Upper lobe of left lung (tissue), 6 donors: ENCODE measurements at regions not wholly inside any gene's neighbourhood (a gene's known extent, or its start where the extent isn't known, plus 50 kb on each side); places are given as distances from the start of the nearest gene placed in this dataset.

Source experiments
- ATAC-seq, 2 donors: fragments of 200-7000 bp; cut with Tn5 transposase; one replicate each; pipeline ENCODE4 v1.9.1; 2022; ENCODE audit warnings: mild to moderate bottlenecking in 2 of 2, moderate library complexity in 2 of 2; ENCODE audit not compliant: low FRiP score in 2 of 2
- DNase-seq, 2 donors: peaks; one replicate each; pipeline ENCODE4 v3.0.0-alpha.2; 2019 to 2020
- H3K27ac ChIP-seq, 4 donors: fragments of 200-600 bp; sonication (generic); one replicate each; pipeline ENCODE4 v1.5.1; 2016 to 2019
- H3K27me3 ChIP-seq, 4 donors: fragments of 200-600 bp; sonication (generic); one replicate each; pipeline ENCODE4 v1.5.1; 2017 to 2019
- H3K36me3 ChIP-seq, 4 donors: fragments of 200-600 bp; sonication (generic); one replicate each; pipeline ENCODE4 v1.5.1; 2016 to 2019
- H3K4me1 ChIP-seq, 4 donors: fragments of 200-600 bp; sonication (generic); one replicate each; pipeline ENCODE4 v1.5.1; 2018 to 2019
- H3K4me3 ChIP-seq, 4 donors: fragments of 200-600 bp; sonication (generic); one replicate each; pipeline ENCODE4 v1.5.1; 2017 to 2019; ENCODE audit warnings: mild to moderate bottlenecking in 2 of 4, moderate library complexity in 1 of 4
- H3K9me3 ChIP-seq, 4 donors: fragments of 200-600 bp; sonication (generic); one replicate each; pipeline ENCODE4 v1.5.1; 2018 to 2019
- EP300 ChIP-seq, 4 donors: sonication (generic); formaldehyde crosslinking; IDR thresholded peaks; one replicate each; pipeline ENCODE4 v1.5.1; 2017; ENCODE audit warnings: antibody characterized with exemption in 4 of 4, control low read depth in 2 of 4
- POLR2A ChIP-seq, 4 donors: fragments of 450-650 bp; IDR thresholded peaks; one replicate each; pipeline ENCODE4 v1.5.1; 2016 to 2017; ENCODE audit warnings: antibody characterized with exemption in 4 of 4, mild to moderate bottlenecking in 2 of 4
- POLR2AphosphoS5 ChIP-seq, 2 donors: sonication (generic); formaldehyde crosslinking; IDR thresholded peaks; one replicate each; pipeline ENCODE4 v1.5.1; 2017; ENCODE audit warnings: antibody characterized with exemption in 2 of 2
- WGBS, 2 donors: methylation state at CpG; one replicate each; pipeline ENCODE4 v1.1.5; 2017 to 2018; 5-methylcytosine and 5-hydroxymethylcytosine counted together
- TF ChIP-seq, protein P1 (sequence below), 6 experiments: fragments of 450-650 bp in 4 of 6; fragments of 200-600 bp in 2 of 6; sonication (generic) in 2 of 6; IDR thresholded peaks; one replicate each; pipeline ENCODE4 v1.5.1; 2016 to 2019; ENCODE audit warnings: antibody characterized with exemption in 6 of 6
- donor health status: DM: no; HTN: no; CAD: no; lungs with moderate emphysema.
- donor health status: DM: no; HTN: yes; CAD: no; lungs with severe emphysema.

DNA sequence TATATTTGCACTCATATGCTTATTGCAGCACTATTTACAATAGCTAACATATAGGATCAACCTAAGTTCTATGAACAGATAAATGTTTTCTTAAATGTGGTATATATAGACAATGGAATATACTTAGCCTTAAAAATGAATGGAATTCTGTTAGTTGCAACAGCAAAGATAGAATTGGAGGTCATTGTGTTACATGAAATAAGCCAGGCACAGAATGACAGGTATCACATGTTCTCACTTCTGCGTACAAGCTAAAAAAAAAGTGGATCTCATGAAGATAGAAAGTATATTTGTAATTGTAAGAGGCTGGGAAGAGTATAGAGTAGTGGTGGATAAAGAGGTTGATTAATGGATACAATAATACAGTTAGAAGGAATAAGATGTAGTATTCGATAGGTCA is 255.5 kb upstream of the SETBP1 start:
- Histone ChIP-seq H3K27ac (no peak overlapping the region), H3K4me3 (no peak overlapping the region), H3K27me3 (no peaks in the 10 kb centered on the region), H3K4me1 (no peaks in the 10 kb centered on the region), H3K9me3 (no peaks in the 10 kb centered on the region), H3K36me3 (no peaks in the 10 kb centered on the region)
- 87 to 91% methylated on average over 2 of the region's 2 CpGs for WGBS, 2 donors
- TF ChIP-seq, protein P1, sequence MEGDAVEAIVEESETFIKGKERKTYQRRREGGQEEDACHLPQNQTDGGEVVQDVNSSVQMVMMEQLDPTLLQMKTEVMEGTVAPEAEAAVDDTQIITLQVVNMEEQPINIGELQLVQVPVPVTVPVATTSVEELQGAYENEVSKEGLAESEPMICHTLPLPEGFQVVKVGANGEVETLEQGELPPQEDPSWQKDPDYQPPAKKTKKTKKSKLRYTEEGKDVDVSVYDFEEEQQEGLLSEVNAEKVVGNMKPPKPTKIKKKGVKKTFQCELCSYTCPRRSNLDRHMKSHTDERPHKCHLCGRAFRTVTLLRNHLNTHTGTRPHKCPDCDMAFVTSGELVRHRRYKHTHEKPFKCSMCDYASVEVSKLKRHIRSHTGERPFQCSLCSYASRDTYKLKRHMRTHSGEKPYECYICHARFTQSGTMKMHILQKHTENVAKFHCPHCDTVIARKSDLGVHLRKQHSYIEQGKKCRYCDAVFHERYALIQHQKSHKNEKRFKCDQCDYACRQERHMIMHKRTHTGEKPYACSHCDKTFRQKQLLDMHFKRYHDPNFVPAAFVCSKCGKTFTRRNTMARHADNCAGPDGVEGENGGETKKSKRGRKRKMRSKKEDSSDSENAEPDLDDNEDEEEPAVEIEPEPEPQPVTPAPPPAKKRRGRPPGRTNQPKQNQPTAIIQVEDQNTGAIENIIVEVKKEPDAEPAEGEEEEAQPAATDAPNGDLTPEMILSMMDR (IDR thresholded peaks at IDR 0.05): no peak
- no peak for ATAC-seq
- DNase-seq: no peak

DNA sequence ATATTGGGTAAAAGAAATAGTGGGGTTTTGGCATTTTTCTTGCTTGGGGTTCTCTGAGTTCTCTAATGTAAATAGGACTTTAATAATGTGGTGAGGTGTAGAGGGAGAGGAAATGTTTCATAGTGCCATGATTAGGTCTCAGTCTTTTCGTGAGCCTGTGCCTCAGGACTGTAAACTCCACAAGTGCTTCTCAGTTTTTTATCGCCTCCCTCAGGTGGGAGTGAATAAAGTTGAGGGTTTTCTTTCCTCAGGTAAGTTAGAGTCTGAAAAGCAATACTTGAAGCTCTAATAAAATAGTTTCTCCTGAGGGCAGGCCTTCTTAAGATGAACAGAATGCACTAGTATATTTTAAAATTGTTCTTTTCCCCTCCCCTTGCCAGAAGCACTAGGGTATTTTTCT is 243.1 kb upstream of the SETBP1 start:
- no peak overlapping the region for H3K4me3 ChIP-seq
- ATAC-seq: no peak
- H3K27ac ChIP-seq: no peak overlapping the region
- no peaks in the 10 kb centered on the region for H3K4me1 ChIP-seq
- H3K27me3 ChIP-seq: no peaks in the 10 kb centered on the region
- no peak for DNase-seq
- H3K36me3 ChIP-seq: no peaks in the 10 kb centered on the region
- 92 to 93% methylated on average over 2 of the region's 2 CpGs for WGBS, 2 donors
- H3K9me3 ChIP-seq: no peaks in the 10 kb centered on the region
- TF ChIP-seq EP300 (IDR thresholded peaks at IDR 0.05) (no peak), POLR2A (IDR thresholded peaks at IDR 0.05) (no peak), POLR2AphosphoS5 (IDR thresholded peaks at IDR 0.05) (no peak)
- TF ChIP-seq, protein P1 (IDR thresholded peaks at IDR 0.05): no peak

DNA sequence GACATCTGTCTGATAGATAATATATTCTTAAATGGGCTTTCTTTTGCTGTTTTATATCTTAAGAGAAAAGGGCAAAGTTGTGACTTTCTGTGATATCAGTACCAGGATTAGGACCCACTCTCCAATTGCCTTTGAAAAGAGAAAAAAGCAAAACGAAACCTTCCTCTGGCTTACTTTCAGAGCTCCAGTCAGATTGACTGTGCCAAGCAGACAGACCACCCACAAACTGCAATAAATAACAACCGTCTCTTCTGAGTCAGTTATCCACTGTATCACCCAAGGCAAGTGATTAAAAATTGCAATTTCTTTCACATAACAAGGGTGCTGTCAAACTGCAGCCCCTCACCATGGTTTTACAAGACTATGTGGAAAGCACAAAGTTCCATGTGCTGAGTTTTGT is 230.5 kb upstream of the SETBP1 start:
- Histone ChIP-seq H3K4me1 (no peaks in the 10 kb centered on the region), H3K36me3 (no peaks in the 10 kb centered on the region), H3K27me3 (no peaks in the 10 kb centered on the region), H3K9me3 (no peaks in the 10 kb centered on the region), H3K4me3 (no peak overlapping the region), H3K27ac (no peak overlapping the region)
- TF ChIP-seq EP300 (IDR thresholded peaks at IDR 0.05) (no peak), POLR2AphosphoS5 (IDR thresholded peaks at IDR 0.05) (no peak), POLR2A (IDR thresholded peaks at IDR 0.05) (no peak)
- TF ChIP-seq, protein P1 (IDR thresholded peaks at IDR 0.05): no peak
- ATAC-seq (no peak), DNase-seq (no peak)
- 55 to 62% methylated on average over 2 of the region's 2 CpGs for WGBS, 2 donors

DNA sequence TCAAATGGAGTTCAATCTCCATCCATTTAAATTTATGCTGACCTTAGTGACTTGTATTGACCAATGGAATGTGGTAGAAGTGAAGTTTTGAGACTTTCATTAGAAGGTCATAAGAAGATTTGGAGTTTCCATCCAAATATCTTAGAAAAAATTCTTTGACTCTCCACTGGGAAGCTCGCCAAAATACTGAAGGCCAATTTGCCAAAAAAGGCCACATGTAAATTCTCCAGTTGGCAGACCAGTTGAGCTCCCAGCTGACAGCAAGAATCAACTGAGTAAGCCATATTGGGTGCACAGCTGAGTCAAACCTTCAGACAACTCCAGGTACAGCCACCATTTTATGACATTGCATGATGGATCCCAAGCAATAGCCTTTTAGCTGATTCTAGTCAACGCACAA is 228.3 kb upstream of the SETBP1 start:
- no peak for TF ChIP-seq POLR2A (IDR thresholded peaks at IDR 0.05)
- TF ChIP-seq EP300 (IDR thresholded peaks at IDR 0.05): no peak
- TF ChIP-seq POLR2AphosphoS5 (IDR thresholded peaks at IDR 0.05): no peak
- TF ChIP-seq, protein P1 (IDR thresholded peaks at IDR 0.05): no peak
- DNase-seq (no peak), ATAC-seq (no peak)
- no peaks in the 10 kb centered on the region for H3K4me1 ChIP-seq
- H3K36me3 ChIP-seq: no peaks in the 10 kb centered on the region
- no peaks in the 10 kb centered on the region for H3K9me3 ChIP-seq
- no peak overlapping the region for H3K4me3 ChIP-seq
- no peaks in the 10 kb centered on the region for H3K27me3 ChIP-seq
- H3K27ac ChIP-seq: no peak overlapping the region
- WGBS, 2 donors: 74 to 90% methylated on average over 2 of the region's 2 CpGs

DNA sequence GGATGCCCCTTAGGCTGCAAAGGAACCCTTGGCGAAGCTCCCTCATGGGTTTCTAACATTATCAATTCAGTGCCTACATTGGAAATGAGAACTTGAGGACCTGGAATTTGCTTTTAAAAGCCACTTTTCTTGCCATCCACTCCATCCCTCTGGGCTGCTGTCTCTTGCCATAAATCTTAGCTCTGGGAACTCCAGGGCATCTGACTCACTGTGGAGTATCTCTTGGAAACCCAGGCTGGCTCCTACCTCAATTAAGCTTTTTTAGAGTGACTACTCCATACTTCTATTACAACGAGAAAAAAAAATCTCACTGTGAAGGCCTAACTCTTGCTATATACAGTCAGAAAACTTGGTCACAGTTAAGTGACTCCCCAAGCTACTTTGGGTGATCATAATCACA is 227.2 kb upstream of the SETBP1 start:
- 91 to 93% methylated on average over 2 of the region's 2 CpGs for WGBS, 2 donors

More for the DNA sequence above, 227.2 kb upstream of the SETBP1 start:
- Histone ChIP-seq H3K4me3 (no peak overlapping the region), H3K4me1 (no peaks in the 10 kb centered on the region), H3K36me3 (no peaks in the 10 kb centered on the region), H3K27me3 (no peaks in the 10 kb centered on the region), H3K9me3 (no peaks in the 10 kb centered on the region), H3K27ac (no peak overlapping the region)
- ATAC-seq (no peak), DNase-seq (no peak)
- no peak for TF ChIP-seq POLR2AphosphoS5 (IDR thresholded peaks at IDR 0.05)
- no peak for TF ChIP-seq EP300 (IDR thresholded peaks at IDR 0.05)
- no peak for TF ChIP-seq POLR2A (IDR thresholded peaks at IDR 0.05)
- TF ChIP-seq, protein P1 (IDR thresholded peaks at IDR 0.05): no peak
